Spleen (tissue), 11 donors: ENCODE measurements at regions not wholly inside any gene's neighbourhood (a gene's known extent, or its start where the extent isn't known, plus 50 kb on each side); places are given as distances from the start of the nearest gene placed in this dataset.

Source experiments
- DNase-seq: peaks from one replicate; pipeline ENCODE4 v3.0.0-alpha.2; 2020
- H3K27ac ChIP-seq, 8 donors: fragments of 200-600 bp; sonication (generic) in 7 of 8; 1 replicate in 4 of 8; 2 replicates in 4 of 8; pipeline versions ENCODE4 v1.5.0 to v1.8.0; 2016 to 2021; ENCODE audit warnings: inconsistent platforms in 4 of 8, mild to moderate bottlenecking in 4 of 8, moderate library complexity in 1 of 8
- H3K27me3 ChIP-seq, 7 donors: fragments of 200-600 bp; sonication (generic) in 6 of 7; replicated peaks in 1 of 7; 1 replicate in 4 of 7; 2 replicates in 3 of 7; pipeline versions ENCODE4 v1.5.0 to v1.8.0; 2016 to 2021; ENCODE audit warnings: inconsistent platforms in 3 of 7, mild to moderate bottlenecking in 1 of 7
- H3K36me3 ChIP-seq, 6 donors: fragments of 200-600 bp; sonication (generic) in 5 of 6; 1 replicate in 4 of 6; 2 replicates in 2 of 6; pipeline versions ENCODE4 v1.5.0 to v1.8.0; 2016 to 2021; ENCODE audit warnings: inconsistent platforms in 2 of 6
- H3K4me1 ChIP-seq, 6 donors: fragments of 200-600 bp; sonication (generic) in 5 of 6; 1 replicate in 3 of 6; 2 replicates in 3 of 6; pipeline versions ENCODE4 v1.5.0 to v1.8.0; 2016 to 2021; ENCODE audit warnings: inconsistent platforms in 3 of 6
- H3K4me3 ChIP-seq, 8 donors: fragments of 200-600 bp; sonication (generic) in 7 of 8; 1 replicate in 4 of 8; 2 replicates in 4 of 8; pipeline versions ENCODE4 v1.5.0 to v1.8.0; 2016 to 2021; ENCODE audit warnings: inconsistent platforms in 4 of 8, mild to moderate bottlenecking in 4 of 8, moderate library complexity in 2 of 8
- H3K9me3 ChIP-seq, 8 donors: fragments of 200-600 bp; sonication (generic) in 7 of 8; 1 replicate in 4 of 8; 2 replicates in 4 of 8; pipeline versions ENCODE4 v1.5.0 to v1.8.0; 2016 to 2021; ENCODE audit warnings: inconsistent platforms in 4 of 8
- CTCF ChIP-seq, 11 experiments: fragments of 200-600 bp in 7 of 11; fragments of 450-650 bp in 4 of 11; sonication (generic) in 4 of 11; IDR thresholded peaks in 8 of 11; conservative IDR thresholded peaks in 3 of 11; 1 replicate in 7 of 11; 2 replicates in 4 of 11; pipeline versions ENCODE4 v1.4.0 to v1.8.0; 2016 to 2021; ENCODE audit warnings: antibody characterized with exemption in 11 of 11, inconsistent platforms in 4 of 11, mild to moderate bottlenecking in 1 of 11
- POLR2A ChIP-seq, 3 donors: fragments of 450-650 bp; IDR thresholded peaks; one replicate each; pipeline ENCODE4 v1.5.1; 2017; ENCODE audit warnings: antibody characterized with exemption in 3 of 3, mild to moderate bottlenecking in 1 of 3
- POLR2AphosphoS5 ChIP-seq, 3 donors: sonication (generic); formaldehyde crosslinking; IDR thresholded peaks; one replicate each; pipeline ENCODE4 v1.5.1; 2017; ENCODE audit warnings: antibody characterized with exemption in 3 of 3
- WGBS, 5 donors: extraction: QIAGEN DNeasy Blood & Tissue Kit in 3 of 5; methylation state at CpG; one replicate each; pipeline versions ENCODE4 v1.1.5 to v1.1.7; 2013 to 2018; 5-methylcytosine and 5-hydroxymethylcytosine counted together
- intact Hi-C: fragments of 100-400 bp; cut with DNase I; formaldehyde crosslinking; loops from one replicate; pipeline ENCODE4 v1.15.0; 2023; ENCODE audit warnings: low total_unique reads
- donor health status: healthy with polysubstance abuse.
- donor health status: DM: no; HTN: no; CAD: no; lungs with moderate emphysema.
- donor health status: DM: no; HTN: no; CAD: no.
- donor health status: Bipolar disorder and iron deficiency.
- donor health status: healthy.
- donor health status: DM: no; HTN: no; CAD: no.
- donor health status: DM: yes; HTN: yes; CAD: no.

GRCh38 chr20:41694796-41695195, 76.6 kb upstream of the CHD6 start:
- Histone ChIP-seq H3K9me3 (no peaks in the 10 kb centered on the region), H3K4me1 (peaks cover 4 to 18% (median 14%) of the 10 kb centered on the region in 6 donors), H3K27me3 (peaks cover 0 to 11% (median 0%) of the 10 kb centered on the region in 7 donors), H3K27ac (peak overlapping the region in 1 of 8 donors; percentile 90), H3K36me3 (no peaks in the 10 kb centered on the region), H3K4me3 (no peak overlapping the region)
- DNase-seq = no peak
- intact Hi-C loops = no loop called here
- WGBS, 5 donors = 85 to 97% (median 93%) methylated on average over 2 of the region's 2 CpGs
- no peak for TF ChIP-seq CTCF (IDR thresholded peaks at IDR 0.05 in 8 of 11, conservative IDR thresholded peaks at IDR 0.05 in 3 of 11)
- no peak for TF ChIP-seq POLR2A (IDR thresholded peaks at IDR 0.05)
- TF ChIP-seq POLR2AphosphoS5 (IDR thresholded peaks at IDR 0.05) = no peak

GRCh38 chr20:41693136-41693979, 75.2 kb upstream of the CHD6 start:
- intact Hi-C loops = no loop called here
- WGBS, 5 donors = 0 to 1% (median 0%) methylated on average over 29 to 33 of the region's 33 CpGs
- peaks cover 4 to 18% (median 14%) of the 10 kb centered on the region in 6 donors for H3K4me1 ChIP-seq
- H3K9me3 ChIP-seq = no peaks in the 10 kb centered on the region
- peaks cover 0 to 11% (median 0%) of the 10 kb centered on the region in 7 donors for H3K27me3 ChIP-seq
- peak; percentile 93 for DNase-seq
- TF ChIP-seq POLR2A (IDR thresholded peaks at IDR 0.05) = peak in 2 of 3 donors; percentile 9 to 72
- TF ChIP-seq POLR2AphosphoS5 (IDR thresholded peaks at IDR 0.05) = peak; percentile 81 to 89 (median 81)
- peak in 10 of 11 experiments; percentile 19 to 62 (median 50) for TF ChIP-seq CTCF (IDR thresholded peaks at IDR 0.05 in 8 of 11, conservative IDR thresholded peaks at IDR 0.05 in 3 of 11)
- H3K36me3 ChIP-seq = no peaks in the 10 kb centered on the region
- H3K27ac ChIP-seq = peak overlapping the region; percentile 88 to 96 (median 92)
- H3K4me3 ChIP-seq = peak overlapping the region; percentile 51 to 85 (median 77)

- WGBS, 5 donors = 4 to 13% (median 5%) methylated on average over 12 to 29 of the region's 29 CpGs
- Histone ChIP-seq H3K9me3 (no peaks in the 10 kb centered on the region), H3K36me3 (no peaks in the 10 kb centered on the region), H3K27ac (peak overlapping the region; percentile 88 to 96 (median 92)), H3K27me3 (peaks cover 0 to 15% (median 0%) of the 10 kb centered on the region in 7 donors), H3K4me3 (peak overlapping the region; percentile 51 to 85 (median 77)), H3K4me1 (peaks cover 4 to 18% (median 14%) of the 10 kb centered on the region in 6 donors)
- peak; percentile 96 for DNase-seq
- TF ChIP-seq POLR2A (IDR thresholded peaks at IDR 0.05) (peak in 1 of 3 donors; percentile 36), CTCF (IDR thresholded peaks at IDR 0.05 in 8 of 11, conservative IDR thresholded peaks at IDR 0.05 in 3 of 11) (no peak), POLR2AphosphoS5 (IDR thresholded peaks at IDR 0.05) (peak in 2 of 3 donors; percentile 67 to 82)
- intact Hi-C loops = no loop called here
Measured at GRCh38 chr20:41692479-41693135, 74.4 kb upstream of the CHD6 start.

- no peaks in the 10 kb centered on the region for H3K9me3 ChIP-seq
- no peak overlapping the region for H3K4me3 ChIP-seq
- intact Hi-C loops = no loop called here
- peaks cover 4 to 18% (median 14%) of the 10 kb centered on the region in 6 donors for H3K4me1 ChIP-seq
- DNase-seq = no peak
- TF ChIP-seq POLR2A (IDR thresholded peaks at IDR 0.05) (no peak), CTCF (IDR thresholded peaks at IDR 0.05 in 8 of 11, conservative IDR thresholded peaks at IDR 0.05 in 3 of 11) (no peak), POLR2AphosphoS5 (IDR thresholded peaks at IDR 0.05) (no peak)
- H3K27me3 ChIP-seq = peaks cover 0 to 11% (median 0%) of the 10 kb centered on the region in 7 donors
- H3K36me3 ChIP-seq = no peaks in the 10 kb centered on the region
- WGBS, 5 donors = 89 to 98% (median 94%) methylated on average over 2 of the region's 2 CpGs
- H3K27ac ChIP-seq = no peak overlapping the region
Measured at GRCh38 chr20:41691443-41691842, 73.3 kb upstream of the CHD6 start.
